GM19395 (cell line): ENCODE measurements at regions not wholly inside any gene's neighbourhood (a gene's known extent, or its start where the extent isn't known, plus 50 kb on each side); places are given as distances from the start of the nearest gene placed in this dataset.
"Not testable (repeated sequence)": the region's sequence is repeated elsewhere in the genome, so short reads cannot be mapped to it uniquely, and the experiment has no call there.

Experiments used
- ATAC-seq: cut with Tn5 transposase; IDR thresholded peaks from one replicate; pipeline ENCODE4 v1.9.1; 2021; ENCODE audit warnings: mild to moderate bottlenecking, moderate library complexity; ENCODE audit not compliant: unreplicated experiment

DNA sequence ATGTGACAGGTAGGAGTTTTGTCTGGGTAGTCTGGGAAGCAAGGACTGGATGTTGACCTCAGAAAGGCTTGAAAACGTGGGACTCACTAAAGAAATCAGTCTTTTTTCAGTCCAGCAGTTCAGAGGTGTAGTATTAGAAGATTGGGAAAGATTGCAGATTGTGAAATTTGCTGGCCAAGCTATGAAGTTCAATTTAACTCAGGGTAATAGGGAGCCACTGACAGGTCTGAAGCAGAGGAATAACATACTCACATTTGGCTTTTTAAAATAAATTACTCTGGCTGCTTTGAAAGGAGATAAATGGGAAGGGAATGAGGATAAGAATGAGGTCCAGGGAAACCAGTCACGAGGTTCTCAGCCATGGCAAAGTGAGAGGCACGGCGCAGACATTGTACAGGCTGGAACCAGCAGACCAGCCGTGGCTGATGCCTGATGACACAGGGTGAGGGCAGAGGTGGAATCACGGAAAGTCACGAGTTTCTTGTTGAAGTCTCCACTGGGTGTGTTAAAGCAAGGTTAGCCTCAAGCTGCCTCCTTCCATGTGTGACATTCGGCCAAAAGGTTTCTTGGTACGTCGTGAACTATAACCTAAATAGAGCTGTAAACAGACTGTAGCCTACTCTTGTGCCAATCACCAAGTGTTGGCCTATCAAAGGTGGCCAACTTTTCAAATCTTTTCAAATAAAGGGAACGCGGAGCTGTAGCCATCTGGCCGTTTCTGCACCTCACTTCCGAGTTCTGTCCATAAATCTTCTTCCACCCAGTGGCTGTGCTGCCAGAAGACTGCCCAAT, 377.6 kb downstream of the IRS2 start:
- no peak for ATAC-seq

DNA sequence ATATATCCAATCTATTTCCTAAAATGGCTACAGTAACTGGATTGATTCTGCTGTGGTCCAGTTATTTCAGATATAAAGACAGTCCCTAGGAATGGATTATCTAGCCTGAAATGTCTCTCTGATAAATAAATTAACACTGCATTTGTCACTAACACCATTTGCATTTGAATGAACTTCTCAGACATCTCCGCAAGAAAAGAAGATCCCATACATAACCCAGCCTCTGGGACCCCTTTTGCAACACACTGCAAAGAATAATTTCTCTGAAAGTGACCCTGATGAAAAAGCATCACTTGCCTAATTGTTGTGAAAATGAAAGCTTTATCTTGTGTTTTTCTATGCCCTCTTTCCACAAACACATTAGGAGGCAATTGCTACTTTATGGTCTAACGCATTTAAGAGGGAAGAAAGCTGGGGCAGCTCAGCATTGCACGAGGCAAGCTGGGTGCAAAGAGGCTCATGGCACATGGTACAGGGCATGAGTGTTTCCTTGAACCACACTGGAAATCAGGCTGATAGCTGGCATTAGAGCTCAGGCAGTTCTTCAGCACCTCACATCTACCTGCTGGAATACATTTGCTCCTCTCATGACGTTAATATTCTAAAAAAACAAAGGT, 379.9 kb downstream of the IRS2 start:
- no peak for ATAC-seq

DNA sequence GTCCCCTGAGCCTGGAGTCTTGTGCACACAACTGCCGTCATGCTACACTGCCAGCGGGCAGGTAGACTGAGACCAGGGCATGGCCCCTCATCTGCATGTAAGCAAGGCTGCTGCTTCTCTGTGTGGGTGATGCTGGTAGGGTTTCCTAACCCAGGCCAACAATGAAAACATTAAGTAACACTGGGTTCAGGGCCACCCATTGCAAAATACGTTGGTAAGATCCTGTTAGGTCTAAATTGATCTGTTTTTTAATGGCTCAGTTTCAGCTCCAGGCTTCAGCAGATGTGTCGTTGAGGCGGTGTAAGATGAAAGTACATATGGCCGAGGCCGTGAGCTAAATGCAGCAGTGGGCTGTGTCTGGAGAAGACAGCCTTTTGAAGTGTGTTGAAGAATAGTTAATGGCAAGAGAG, 383.4 kb downstream of the IRS2 start:
- ATAC-seq: no peak

DNA sequence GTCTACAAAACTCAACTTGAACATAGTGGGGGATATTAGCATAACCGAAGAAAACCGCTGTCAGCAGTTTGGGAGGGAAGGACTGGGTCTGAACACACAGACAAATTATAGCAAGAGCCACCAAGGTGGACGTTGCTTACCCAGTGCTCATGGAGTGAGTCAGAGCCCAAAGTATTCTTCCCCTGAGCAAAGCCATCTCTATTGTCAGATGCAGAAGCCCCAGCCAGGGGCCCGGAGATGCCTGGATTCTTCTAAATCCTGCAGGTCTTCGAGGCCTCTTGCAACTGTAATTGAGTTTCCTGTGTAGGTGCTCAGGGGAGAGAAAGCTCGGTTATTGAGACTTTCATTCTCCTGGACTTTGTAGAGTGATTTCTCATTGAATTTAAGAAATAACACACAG, 384.5 kb downstream of the IRS2 start:
- no peak for ATAC-seq

DNA sequence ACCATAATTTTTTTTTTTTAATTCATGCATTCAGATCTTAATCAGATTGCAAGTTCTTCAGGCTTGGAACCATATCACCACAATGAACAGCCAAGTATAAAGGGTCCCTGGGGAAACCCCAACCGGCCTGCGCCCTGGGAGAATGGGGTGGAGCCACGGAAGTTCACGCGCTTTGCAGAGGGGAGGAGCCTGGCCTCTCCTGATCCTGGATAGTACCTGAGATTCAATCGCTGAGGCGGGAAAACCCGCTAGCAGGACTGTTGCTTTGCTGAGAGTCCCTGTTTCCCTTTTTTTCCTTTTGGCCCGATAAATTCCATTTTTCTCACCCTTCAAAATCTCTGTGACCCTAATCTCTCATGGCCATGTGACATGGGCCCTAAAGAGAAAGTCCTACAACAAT, 385.1 kb downstream of the IRS2 start:
- ATAC-seq: no peak

DNA sequence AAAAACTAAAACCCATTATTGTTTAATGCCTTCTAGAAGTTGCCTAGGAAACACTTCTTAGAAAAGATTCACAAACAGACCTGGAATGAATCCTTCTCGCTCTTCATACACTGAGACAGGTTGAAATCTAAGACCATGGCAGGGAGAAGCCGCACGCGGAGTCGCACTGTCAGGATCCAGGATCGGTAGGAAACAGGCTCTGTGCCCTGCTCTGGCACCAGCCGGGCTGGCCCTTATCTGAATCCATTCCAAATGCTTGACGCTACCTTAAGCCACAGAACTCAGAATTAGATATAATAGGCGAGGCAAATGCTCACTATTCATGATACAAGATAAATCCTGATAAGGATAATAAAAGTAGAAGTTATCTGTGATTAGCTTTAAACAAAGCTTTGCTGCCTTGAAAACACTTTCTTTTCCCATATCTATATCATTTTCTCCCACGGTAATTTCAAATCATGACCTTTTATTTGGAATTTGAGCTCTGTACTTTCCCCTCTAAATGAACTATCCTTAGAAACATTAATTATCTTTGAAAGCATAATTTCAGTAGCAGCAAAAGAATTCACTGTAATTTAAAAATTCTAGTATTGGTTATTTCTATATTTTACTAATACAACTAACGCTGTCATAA, 385.6 kb downstream of the IRS2 start:
- no peak for ATAC-seq

DNA sequence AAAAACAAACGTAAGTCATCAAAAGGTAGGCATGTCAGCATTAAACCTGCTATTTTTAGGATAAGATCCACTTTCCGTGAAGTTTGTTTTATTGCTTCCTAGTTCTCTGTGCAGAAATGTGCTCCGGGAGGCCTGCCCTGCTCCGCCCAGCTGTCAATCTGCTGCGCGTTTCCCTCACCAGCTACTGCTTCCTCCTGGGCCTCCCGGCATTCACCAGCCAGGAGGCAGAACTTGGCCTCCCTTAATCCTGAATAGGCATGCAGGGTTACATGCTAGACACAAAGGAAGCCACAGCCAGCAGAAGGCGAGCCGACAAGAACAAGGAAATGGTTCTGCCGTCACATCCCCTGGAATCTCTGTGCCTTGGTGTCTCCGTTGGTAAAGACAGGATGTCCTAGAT, 386.2 kb downstream of the IRS2 start:
- ATAC-seq: no peak

DNA sequence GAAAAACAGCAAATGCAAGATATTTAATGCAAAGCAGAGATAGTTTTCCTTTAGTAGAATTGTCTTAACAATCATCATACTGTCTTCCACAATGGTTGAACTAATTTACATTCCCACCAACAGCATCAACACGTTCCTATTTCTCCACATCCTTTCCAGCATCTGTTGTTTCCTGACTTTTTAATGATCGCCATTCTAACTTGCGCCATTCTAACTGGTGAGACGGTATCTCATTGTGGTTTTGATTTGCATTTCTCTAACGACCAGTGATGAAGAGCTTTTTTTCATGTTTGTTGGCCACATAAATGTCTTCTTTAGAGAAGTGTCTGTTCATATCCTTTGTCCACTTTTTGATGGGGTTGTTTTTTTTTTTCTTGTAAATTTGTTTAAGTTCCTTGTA, 388.3 kb downstream of the IRS2 start:
- ATAC-seq: not testable (repeated sequence)

DNA sequence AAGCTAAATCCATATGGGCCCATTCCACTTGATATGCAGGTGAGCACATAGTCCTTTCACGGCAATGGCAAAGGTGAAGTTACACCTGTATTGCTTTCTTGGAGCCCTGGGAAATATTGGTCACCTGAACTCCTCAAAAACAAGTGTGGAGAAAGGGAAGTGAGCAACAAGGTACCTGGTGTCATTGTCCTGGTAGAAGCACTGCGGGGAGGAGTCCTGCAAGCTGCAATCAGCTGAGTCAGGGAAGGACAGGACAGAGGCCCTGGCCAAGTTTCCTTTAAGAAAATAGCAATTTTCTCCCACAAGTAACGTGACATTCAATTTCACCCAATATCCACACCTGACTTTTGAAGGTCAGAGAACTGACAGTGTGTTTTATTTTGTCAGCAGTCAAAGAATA, 389.1 kb downstream of the IRS2 start:
- no peak for ATAC-seq

DNA sequence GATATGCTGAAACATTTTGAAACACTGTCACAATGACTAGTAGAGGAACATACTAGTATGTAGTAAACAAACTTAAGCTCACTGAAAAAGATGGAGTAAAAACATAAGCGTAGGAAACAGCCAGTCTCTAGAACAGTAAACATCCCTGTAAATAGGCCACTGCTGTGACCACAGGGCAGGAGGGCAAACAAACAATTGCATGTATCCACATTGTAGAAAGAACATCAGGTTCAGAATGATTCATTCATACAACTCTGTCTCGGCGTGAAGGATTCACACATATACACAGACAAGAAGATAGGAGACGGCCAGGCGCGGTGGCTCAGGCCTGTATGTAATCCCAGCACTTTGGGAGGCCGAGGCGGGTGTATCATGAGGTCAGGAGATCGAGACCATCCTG, 390.1 kb downstream of the IRS2 start:
- no peak for ATAC-seq

DNA sequence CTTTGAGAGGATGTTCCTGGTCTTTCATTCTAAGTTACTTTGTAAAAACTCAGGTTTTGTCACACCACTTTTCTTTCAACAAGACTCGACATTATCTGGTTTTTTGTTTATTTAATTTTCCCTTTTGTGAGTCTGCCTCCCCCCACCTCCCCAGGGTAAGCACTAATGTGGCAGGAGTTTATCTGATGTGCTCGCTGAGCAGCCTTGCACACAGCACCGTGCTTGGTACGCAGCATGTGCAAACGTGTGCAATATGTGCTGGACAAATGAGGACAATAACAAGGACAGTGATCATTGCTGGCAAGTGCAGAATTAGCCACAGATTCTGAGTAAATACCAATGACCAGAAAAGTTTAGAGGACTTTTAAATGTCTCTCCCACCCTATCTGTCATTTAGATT, 391.4 kb downstream of the IRS2 start:
- no peak for ATAC-seq

DNA sequence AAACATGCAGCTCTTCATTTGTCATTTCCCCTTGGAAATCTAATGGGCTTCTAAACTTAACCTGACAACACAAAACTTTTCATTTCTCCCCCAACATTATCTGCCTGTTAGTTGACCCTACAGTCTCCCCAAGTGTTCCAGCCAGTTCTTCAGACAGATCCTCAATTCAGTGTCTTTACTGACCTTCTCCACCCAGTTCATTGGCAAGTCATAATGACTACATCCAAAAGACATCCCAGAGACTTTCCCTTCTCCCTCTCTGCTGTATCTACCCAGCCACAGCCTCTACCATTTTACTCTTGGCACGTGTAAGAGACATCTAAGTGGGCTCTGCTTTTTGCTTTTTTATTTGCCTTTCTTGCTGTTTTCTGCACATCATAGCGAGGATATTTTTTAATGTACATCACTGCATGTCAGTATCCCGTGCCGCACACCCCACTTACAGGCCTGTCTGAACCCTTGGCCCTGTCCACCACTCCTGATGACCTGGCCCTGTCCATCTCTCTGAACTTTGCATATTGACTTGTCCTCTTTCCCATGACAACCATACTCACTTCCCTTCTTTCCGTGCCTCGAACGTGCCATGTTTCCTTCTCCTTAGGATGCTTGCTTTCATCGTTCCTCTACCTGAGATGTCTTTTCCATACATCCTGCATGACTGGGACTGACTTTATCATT, 391.9 kb downstream of the IRS2 start:
- ATAC-seq: no peak

DNA sequence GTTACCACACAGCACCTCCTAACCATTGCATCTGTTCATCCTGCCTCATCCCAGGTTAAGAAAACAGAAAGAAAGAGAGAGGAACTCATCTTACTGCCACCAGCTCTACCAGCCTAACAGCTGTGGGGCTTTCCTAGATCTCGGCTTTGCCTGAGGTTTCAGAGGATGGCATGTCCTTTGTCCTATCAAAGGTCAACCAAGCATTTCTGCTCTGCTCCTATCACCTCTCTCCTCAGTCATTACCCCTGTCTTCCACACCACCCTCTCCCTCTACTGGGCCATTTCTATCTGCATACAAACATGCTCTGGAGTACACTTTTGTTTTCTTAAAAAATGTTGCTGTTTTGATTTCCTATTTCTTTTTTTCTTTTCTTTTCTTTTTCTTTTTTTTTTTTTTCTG, 393.3 kb downstream of the IRS2 start:
- no peak for ATAC-seq

DNA sequence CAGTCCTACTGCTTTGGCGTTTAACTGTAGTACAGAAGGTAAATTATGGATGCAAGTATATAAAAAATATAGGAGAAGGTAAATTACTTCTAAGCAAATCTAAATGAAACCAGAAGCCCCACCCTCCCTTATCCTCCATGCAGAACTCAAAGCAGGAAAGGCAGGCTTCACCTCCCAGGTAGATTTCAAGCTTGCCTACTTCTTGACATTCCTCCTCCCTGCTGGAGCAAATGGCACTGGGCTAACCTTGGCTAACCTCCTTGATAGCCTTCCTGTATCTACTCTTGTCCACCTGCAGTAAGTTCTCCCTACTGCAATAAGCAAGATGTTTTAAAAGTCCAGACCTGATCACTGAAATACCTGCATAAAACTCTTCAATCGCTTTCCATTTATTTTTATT, 396.0 kb downstream of the IRS2 start:
- no peak for ATAC-seq

DNA sequence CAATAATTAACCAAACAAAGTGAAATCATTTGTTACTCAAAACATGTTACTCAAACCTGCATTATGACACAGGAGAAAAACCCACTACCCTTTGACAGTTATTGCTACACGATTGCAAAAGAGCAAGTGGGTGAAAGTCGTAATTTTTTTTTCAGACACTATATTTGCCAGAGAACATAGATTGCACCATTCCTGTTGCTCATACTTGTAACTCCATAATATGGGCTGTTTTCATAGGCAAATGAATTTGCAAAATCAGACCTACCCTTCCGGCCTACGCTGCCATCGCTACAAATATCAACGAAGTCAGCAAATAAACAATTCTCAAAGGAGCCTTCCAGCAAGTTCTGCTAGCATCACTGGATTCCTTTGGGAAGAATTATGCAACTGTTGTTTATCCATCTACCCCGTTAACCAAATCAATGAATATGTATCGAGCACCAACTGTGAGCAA, 396.5 kb downstream of the IRS2 start:
- ATAC-seq: no peak

DNA sequence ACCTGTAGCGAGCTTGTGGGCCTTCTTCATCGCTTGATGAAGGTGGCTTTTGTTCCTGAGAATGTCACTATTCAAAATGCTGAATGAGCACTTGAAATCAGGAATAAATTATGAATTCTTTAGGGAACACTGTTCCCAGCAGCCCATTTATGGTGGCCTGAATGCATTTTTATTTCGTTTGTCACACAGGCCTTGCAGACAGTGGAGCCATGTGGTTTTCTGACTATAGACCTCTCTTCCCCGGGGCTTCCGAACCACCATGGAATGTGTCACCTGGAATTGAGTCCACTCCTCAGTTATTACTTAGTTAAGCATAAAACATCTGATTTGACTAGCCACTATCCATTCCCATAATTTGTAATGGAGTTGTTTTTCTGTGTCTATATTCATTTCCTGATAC, 396.9 kb downstream of the IRS2 start:
- no peak for ATAC-seq

DNA sequence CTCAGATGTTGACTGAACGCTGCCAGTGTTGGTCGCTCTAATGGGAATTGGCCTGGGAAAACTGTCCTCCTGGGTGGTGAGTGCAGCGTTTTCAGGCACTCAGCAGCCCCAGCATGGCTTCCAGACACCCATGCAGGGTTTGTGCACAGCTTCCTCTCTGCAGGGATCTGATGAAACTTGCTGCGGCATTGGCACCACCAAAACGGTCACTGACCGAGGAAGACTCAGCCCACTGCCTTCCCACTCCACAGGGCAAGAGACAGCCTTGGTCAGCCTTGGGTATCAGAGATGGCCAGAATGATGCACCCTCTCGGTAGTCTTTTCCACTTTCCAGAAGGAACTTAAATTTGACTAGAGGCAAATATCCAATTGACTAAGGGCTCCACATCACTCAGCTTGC, 398.9 kb downstream of the IRS2 start:
- no peak for ATAC-seq

DNA sequence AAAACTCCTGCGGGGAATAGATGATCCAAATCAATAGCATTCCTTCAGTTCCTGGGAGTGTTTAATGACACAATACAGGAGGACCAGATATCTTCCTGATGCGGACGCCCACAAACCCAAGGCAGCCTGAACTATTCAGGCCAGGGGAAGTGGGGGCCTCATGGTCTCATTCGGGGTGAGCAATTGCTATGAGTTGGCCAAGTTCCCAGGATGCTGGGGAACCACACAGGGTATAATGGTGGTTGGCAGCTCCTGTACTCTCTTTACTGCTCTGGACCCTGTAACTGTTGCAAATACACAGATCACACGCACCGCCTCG, 401.2 kb downstream of the IRS2 start:
- no peak for ATAC-seq

DNA sequence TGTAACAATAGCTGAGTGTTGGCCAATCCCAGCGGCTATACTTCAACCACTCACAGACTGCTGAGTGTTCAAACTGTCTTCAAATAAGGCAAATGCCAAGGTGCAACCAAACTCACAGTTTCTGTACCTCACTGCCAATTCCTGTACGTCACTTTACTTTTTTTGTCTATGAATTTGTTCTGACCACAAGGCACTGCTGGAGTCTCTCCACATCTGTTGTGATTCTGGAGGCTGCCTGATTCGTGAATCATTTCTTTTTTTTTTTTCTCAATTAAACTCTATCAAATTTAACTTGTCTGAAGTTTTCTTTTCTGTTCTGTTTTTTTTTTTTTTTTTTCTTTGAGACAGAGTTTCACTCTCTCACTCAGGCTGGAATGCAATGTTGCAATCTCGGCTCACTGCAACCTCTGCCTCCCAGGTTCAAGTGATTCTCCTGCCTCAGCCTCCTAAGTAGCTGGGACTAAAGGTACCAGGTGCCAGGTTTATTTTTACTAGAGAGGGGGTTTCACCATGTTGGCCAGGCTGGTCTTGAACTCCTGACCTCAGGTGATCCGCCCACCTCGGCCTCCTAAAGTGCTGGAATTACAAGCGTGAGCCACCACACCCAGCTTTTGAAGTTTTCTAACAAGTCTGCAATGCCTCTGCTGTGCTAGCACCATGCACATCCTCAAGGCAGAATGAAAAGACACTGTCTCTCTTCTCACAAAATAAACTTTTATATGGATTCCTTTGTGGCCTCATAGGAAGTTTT, 401.7 kb downstream of the IRS2 start:
- no peak for ATAC-seq

DNA sequence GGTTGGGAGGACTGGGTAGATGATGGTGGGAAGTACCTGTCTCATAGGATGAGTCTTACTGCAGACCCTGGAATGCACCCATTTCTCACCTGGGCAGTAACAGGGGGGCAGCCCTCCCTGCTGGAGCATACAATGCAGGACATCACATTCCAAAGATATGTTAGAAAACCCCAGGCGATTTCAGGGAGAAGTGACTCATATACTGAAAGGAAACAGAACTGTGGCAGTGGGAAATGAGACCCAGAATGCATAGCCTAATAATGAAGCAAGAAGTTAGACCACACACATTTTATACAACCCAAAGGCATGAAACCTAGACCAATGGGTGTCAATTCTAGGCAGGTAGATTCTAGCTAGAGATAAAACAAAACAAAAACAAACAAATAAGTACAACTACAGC, 402.7 kb downstream of the IRS2 start:
- no peak for ATAC-seq

DNA sequence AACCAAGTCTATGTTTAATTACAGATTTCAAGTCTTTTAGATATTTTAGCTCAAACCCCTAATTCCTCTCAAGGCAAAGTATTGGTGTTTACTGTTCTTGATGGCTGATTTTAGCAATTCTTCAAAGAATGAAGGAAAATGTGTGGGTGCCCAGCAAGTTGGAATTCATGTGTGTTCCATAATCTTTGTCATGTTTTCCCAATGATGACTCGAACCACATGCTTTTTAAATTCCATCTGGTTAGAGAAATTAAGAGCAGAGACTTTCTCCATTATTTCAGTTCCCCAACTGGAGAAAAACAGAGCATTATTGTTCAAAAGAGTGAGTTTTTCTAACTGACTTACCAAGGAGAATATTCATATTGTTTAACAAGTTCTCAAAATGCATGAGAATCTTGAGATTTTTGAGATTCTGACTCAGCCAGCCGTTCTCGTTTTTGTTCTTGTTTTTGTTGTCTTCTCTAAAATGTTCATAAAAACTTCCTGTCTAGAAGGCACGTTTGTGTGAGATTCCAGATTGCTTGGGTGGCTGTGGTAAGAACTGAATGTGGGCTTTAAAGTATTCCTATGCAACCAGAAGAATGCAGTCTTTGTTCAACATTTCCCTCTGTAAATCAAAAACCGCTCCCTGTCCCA, 404.7 kb downstream of the IRS2 start:
- ATAC-seq: no peak
